Adrenal gland (tissue), 9 donors: ENCODE measurements at regions not wholly inside any gene's neighbourhood (a gene's known extent, or its start where the extent isn't known, plus 50 kb on each side); places are given as distances from the start of the nearest gene placed in this dataset.

Experiments
- DNase-seq, 7 donors: peaks; one replicate each; pipeline ENCODE4 v3.0.0-alpha.2; 2019 to 2020
- H3K27ac ChIP-seq, 5 donors: fragments of 200-600 bp; sonication (generic) in 4 of 5; 1 replicate in 3 of 5; 2 replicates in 2 of 5; pipeline versions ENCODE4 v1.5.1 to v1.8.0; 2016 to 2020; ENCODE audit warnings: mild to moderate bottlenecking in 1 of 5
- H3K27me3 ChIP-seq: fragments of 200-600 bp; 2 replicates; pipeline ENCODE4 v1.8.0; 2021
- H3K36me3 ChIP-seq, 2 donors: fragments of 200-600 bp; replicated peaks in 1 of 2; 1 replicate in 1 of 2; 2 replicates in 1 of 2; pipeline versions ENCODE4 v1.5.1 to v1.8.0; 2018 to 2022
- H3K4me1 ChIP-seq, 2 donors: fragments of 200-600 bp; replicated peaks in 1 of 2; 1 replicate in 1 of 2; 2 replicates in 1 of 2; pipeline versions ENCODE4 v1.5.1 to v1.8.0; 2018 to 2021
- H3K4me3 ChIP-seq, 4 donors: fragments of 200-600 bp; sonication (generic) in 3 of 4; one replicate each; pipeline ENCODE4 v1.5.1; 2016 to 2018
- H3K9me3 ChIP-seq, 3 donors: fragments of 200-600 bp; sonication (generic) in 1 of 3; replicated peaks in 1 of 3; 1 replicate in 2 of 3; 2 replicates in 1 of 3; pipeline versions ENCODE4 v1.5.1 to v1.8.0; 2016 to 2021
- POLR2A ChIP-seq, 2 donors: fragments of 450-650 bp; IDR thresholded peaks; one replicate each; pipeline ENCODE4 v1.6.1; 2017; ENCODE audit warnings: antibody characterized with exemption in 2 of 2, mild to moderate bottlenecking in 2 of 2, moderate library complexity in 1 of 2
- WGBS, 4 donors: extraction: QIAGEN DNeasy Blood & Tissue Kit in 2 of 4; methylation state at CpG; one replicate each; pipeline versions ENCODE4 v1.1.5 to v1.1.7; 2013 to 2017; 5-methylcytosine and 5-hydroxymethylcytosine counted together
- intact Hi-C, 2 donors: fragments of 100-400 bp; cut with DNase I; formaldehyde crosslinking; loops; one replicate each; pipeline versions ENCODE4 v1.14.1 to v1.15.0; 2022 to 2023
- TF ChIP-seq, protein P1 (sequence below), 6 experiments: fragments of 450-650 bp in 4 of 6; fragments of 200-600 bp in 2 of 6; sonication (generic) in 1 of 6; IDR thresholded peaks; 1 replicate in 5 of 6; 2 replicates in 1 of 6; pipeline versions ENCODE4 v1.5.1 to v1.8.0; 2016 to 2021; ENCODE audit warnings: antibody characterized with exemption in 6 of 6, mild to moderate bottlenecking in 2 of 6, moderate library complexity in 1 of 6
- donor health status: healthy with polysubstance abuse.
- donor health status: Bipolar disorder and iron deficiency.
- donor health status: DM: yes; HTN: yes; CAD: no.
- donor health status: DM: no; HTN: no; CAD: no.
- donor health status: DM: no; HTN: no; CAD: no.

DNA sequence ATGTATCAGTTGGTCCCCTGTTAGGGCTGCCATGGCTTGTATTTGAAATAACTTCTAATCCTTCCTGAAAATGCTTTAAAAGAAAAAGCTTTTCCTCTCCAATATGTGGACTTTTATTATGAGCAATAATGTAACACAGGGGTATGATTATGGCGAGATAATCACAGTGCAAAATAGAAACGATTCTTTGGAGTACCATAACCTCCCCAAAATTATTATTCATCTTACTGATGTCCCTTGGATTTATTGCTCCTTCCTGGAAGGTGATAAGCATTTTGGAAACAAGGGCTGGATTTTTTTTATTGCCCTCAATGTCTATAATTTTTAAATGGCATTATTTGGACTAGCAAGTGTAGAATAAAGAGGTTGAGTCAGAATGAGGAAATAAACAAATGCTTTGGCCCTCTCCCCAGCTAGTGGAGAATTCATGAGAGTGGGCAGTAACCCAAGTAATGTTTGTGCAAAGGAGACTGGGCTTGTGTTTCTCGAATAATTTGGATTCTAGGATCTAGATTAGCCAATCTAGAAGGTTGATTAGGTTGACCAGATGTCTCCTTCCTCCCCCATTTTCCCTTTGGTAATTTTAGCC, 403.9 kb upstream of the CELF2 start:
- intact Hi-C loops, result no loop called here
- H3K27me3 ChIP-seq, result no peaks in the 10 kb centered on the region
- H3K4me1 ChIP-seq, result no peaks in the 10 kb centered on the region
- no peaks in the 10 kb centered on the region for H3K9me3 ChIP-seq
- H3K27ac ChIP-seq, result no peak overlapping the region
- TF ChIP-seq, protein P1, sequence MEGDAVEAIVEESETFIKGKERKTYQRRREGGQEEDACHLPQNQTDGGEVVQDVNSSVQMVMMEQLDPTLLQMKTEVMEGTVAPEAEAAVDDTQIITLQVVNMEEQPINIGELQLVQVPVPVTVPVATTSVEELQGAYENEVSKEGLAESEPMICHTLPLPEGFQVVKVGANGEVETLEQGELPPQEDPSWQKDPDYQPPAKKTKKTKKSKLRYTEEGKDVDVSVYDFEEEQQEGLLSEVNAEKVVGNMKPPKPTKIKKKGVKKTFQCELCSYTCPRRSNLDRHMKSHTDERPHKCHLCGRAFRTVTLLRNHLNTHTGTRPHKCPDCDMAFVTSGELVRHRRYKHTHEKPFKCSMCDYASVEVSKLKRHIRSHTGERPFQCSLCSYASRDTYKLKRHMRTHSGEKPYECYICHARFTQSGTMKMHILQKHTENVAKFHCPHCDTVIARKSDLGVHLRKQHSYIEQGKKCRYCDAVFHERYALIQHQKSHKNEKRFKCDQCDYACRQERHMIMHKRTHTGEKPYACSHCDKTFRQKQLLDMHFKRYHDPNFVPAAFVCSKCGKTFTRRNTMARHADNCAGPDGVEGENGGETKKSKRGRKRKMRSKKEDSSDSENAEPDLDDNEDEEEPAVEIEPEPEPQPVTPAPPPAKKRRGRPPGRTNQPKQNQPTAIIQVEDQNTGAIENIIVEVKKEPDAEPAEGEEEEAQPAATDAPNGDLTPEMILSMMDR (IDR thresholded peaks at IDR 0.05), result no peak
- no peak overlapping the region for H3K4me3 ChIP-seq
- WGBS, 4 donors, result 50 to 58% (median 56%) methylated on average over 3 of the region's 3 CpGs
- no peaks in the 10 kb centered on the region for H3K36me3 ChIP-seq
- DNase-seq, result no peak

DNA sequence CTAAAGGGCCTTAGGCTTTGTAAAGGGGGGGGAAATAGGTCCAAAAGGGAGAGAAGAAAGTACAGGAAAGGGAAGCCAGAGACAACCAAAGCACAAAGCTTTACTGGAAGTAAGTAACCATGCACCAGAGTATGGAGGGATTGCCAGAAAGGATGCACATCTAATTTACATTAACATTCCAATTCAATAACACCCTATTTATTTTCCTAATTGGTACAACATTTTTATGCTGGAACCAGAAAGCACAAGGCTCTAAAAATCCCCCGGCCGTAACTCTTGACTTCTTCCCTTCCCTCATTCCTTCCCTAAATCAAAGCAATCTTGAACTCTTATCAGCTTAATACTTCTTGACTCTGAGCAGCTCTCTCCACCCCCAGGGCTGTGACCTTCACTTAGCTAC, 400.0 kb upstream of the CELF2 start:
- TF ChIP-seq, protein P1 (IDR thresholded peaks at IDR 0.05), result no peak
- no peak for TF ChIP-seq POLR2A (IDR thresholded peaks at IDR 0.05)
- Histone ChIP-seq H3K36me3 (no peaks in the 10 kb centered on the region), H3K4me1 (no peaks in the 10 kb centered on the region), H3K4me3 (no peak overlapping the region), H3K9me3 (no peaks in the 10 kb centered on the region), H3K27me3 (no peaks in the 10 kb centered on the region), H3K27ac (no peak overlapping the region)
- no peak for DNase-seq
- WGBS, 4 donors, result 40 to 63% (median 46%) methylated on average over 2 of the region's 2 CpGs
- intact Hi-C loops, result no loop called here

DNA sequence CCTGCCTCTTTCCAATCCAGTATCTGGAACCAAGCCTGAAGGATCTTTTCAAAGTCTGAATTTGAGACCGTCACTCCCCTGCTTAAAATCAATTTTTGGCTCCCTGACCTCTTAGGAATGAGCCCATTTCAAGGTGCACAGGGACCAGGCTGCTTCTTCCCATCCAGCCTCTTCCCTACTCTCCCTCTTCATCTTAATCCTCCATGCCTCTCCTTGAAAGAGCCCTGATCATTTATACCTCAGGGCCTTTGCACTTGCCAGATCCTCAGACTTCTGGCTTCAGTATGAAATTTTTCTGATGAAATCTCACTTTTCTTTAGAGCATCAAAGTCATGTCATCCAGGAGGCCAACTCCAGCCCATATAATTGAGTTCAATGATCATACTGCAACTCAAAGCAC, 399.5 kb upstream of the CELF2 start:
- H3K27ac ChIP-seq, result no peak overlapping the region
- no peaks in the 10 kb centered on the region for H3K4me1 ChIP-seq
- H3K27me3 ChIP-seq, result no peaks in the 10 kb centered on the region
- no peak for DNase-seq
- H3K9me3 ChIP-seq, result no peaks in the 10 kb centered on the region
- no peak overlapping the region for H3K4me3 ChIP-seq
- TF ChIP-seq, protein P1 (IDR thresholded peaks at IDR 0.05), result no peak
- no peak for TF ChIP-seq POLR2A (IDR thresholded peaks at IDR 0.05)
- no peaks in the 10 kb centered on the region for H3K36me3 ChIP-seq
- intact Hi-C loops, result no loop called here
- WGBS, 4 donors, result 73 to 83% (median 78%) methylated on average over 1 of the region's 1 CpG

DNA sequence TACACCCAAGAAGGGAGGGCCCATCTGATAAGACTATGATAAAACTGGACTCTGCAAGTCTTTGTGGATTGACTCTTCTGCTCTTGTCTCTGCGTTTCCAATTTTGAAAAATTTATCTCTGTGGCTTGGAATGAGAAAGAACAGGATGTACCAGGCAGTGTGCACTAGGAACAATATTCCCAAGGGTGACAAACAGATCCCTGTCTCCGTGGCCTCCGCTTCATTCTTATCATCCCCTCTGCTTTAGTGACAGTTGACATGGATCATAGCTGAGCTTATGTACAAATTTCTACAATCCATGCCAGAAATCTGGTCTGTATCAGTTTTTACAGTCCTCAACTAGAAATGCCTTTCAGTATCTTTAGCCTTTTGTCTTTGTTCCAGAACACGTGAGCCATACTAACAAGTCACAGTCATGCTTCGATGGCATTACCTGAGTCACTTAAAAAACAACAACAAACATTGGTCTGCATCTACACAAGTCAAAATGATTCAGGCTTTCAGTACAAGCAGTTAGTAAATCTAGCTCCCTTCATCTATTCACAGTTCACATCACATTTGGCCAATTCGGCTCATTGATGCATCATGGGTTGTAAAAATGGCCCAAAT, 393.6 kb upstream of the CELF2 start:
- 48 to 64% (median 58%) methylated on average over 6 of the region's 6 CpGs for WGBS, 4 donors
- intact Hi-C loops, result no loop called here
- Histone ChIP-seq H3K27ac (peak overlapping the region in 1 of 5 donors; percentile 43), H3K4me1 (no peaks in the 10 kb centered on the region), H3K4me3 (no peak overlapping the region), H3K36me3 (no peaks in the 10 kb centered on the region), H3K27me3 (no peaks in the 10 kb centered on the region), H3K9me3 (no peaks in the 10 kb centered on the region)
- TF ChIP-seq, protein P1 (IDR thresholded peaks at IDR 0.05), result no peak
- no peak for TF ChIP-seq POLR2A (IDR thresholded peaks at IDR 0.05)
- DNase-seq, result peak in 1 of 7 donors; percentile 60
